ENCODE measurements at regions not wholly inside any gene's neighbourhood (a gene's known extent, or its start where the extent isn't known, plus 50 kb on each side); places are given as distances from the start of the nearest gene placed in this dataset.

- TF ChIP-seq CTCF (IDR thresholded peaks at IDR 0.05) (no peak), REST (IDR thresholded peaks at IDR 0.05) (no peak), POLR2A (IDR thresholded peaks at IDR 0.05; ENCODE audit: low read length) (no peak), EP300 (IDR thresholded peaks at IDR 0.05) (no peak), ELK1 (IDR thresholded peaks at IDR 0.05; ENCODE audit: low read depth, low read length) (no peak), HMGXB4 (CRISPR knock-in tag; IDR thresholded peaks at IDR 0.05; ENCODE audit: borderline replicate concordance) (no peak), RAD21 (conservative IDR thresholded peaks at IDR 0.05 in 1 of 2, IDR thresholded peaks at IDR 0.05 in 1 of 2) (no peak), MAX (IDR thresholded peaks at IDR 0.05) (no peak), KDM5A (IDR thresholded peaks at IDR 0.05) (no peak), USF2 (IDR thresholded peaks at IDR 0.05) (no peak), BHLHE40 (IDR thresholded peaks at IDR 0.05; ENCODE audit: low read depth, low read length) (no peak)
These were observed 948.4 kb downstream of the TUBA3C start for GRCh38 chr13:18232994-18233782.

Measured in A549 (cell line).